Panc1 (cell line): ENCODE measurements at regions not wholly inside any gene's neighbourhood (a gene's known extent, or its start where the extent isn't known, plus 50 kb on each side); places are given as distances from the start of the nearest gene placed in this dataset.

Experiments used
- CTCF ChIP-seq: fragments of 450-650 bp; IDR thresholded peaks from 2 replicates; pipeline ENCODE4 v1.5.1; 2017; ENCODE audit warnings: mild to moderate bottlenecking
- POLR2AphosphoS5 ChIP-seq: IDR thresholded peaks from 2 replicates; pipeline ENCODE4 v1.6.1; 2012; ENCODE audit warnings: mild to moderate bottlenecking, low read depth, low read length, moderate library complexity
- REST ChIP-seq, 2 experiments: IDR thresholded peaks; 2 replicates each; pipeline ENCODE4 v1.6.1; 2011 to 2012; ENCODE audit warnings: low read depth in 2 of 2, control low read depth in 1 of 2, low read length in 1 of 2, mild to moderate bottlenecking in 1 of 2, moderate library complexity in 1 of 2; ENCODE audit not compliant: insufficient read depth in 1 of 2
- SIN3A ChIP-seq: IDR thresholded peaks from 2 replicates; pipeline ENCODE4 v1.6.1; 2012; ENCODE audit warnings: low read depth, mild to moderate bottlenecking, low read length, moderate library complexity, borderline replicate concordance; ENCODE audit not compliant: insufficient read depth
- TCF7L2 ChIP-seq: IDR thresholded peaks from 2 replicates; pipeline ENCODE4 v1.6.1; 2011; ENCODE audit warnings: mild to moderate bottlenecking, low read depth, low read length, inconsistent platforms

GRCh38 chr19:30136611-30137195 is 194.7 kb downstream of the URI1 start:
- no peak for TF ChIP-seq CTCF
- no peak for TF ChIP-seq SIN3A
- no peak for TF ChIP-seq POLR2AphosphoS5
- TF ChIP-seq REST (IDR thresholded peaks at IDR 0.05; ENCODE audit: insufficient read depth in 1 of 2, low read depth in 2 of 2, low read length in 1 of 2), result no peak
- TF ChIP-seq TCF7L2, result no peak
